Gastrocnemius medialis (tissue), 4 donors: ENCODE measurements at regions not wholly inside any gene's neighbourhood (a gene's known extent, or its start where the extent isn't known, plus 50 kb on each side); places are given as distances from the start of the nearest gene placed in this dataset.
"Not testable (repeated sequence)": the region's sequence is repeated elsewhere in the genome, so short reads cannot be mapped to it uniquely, and the experiment has no call there.

Experiments
- ATAC-seq, 2 donors: fragments of 150-250 bp; one replicate each; pipeline ENCODE4 v1.9.1; 2016
- DNase-seq, 2 donors: peaks; one replicate each; pipeline ENCODE4 v3.0.0-alpha.2; 2019
- H3K27ac ChIP-seq, 4 donors: fragments of 200-600 bp; sonication (generic); 1 replicate in 1 of 4; 2 replicates in 3 of 4; pipeline ENCODE4 v1.5.1; 2016 to 2018; ENCODE audit warnings: mild to moderate bottlenecking in 2 of 4, moderate library complexity in 1 of 4
- H3K27me3 ChIP-seq, 3 donors: fragments of 200-600 bp; sonication (generic) in 2 of 3; 1 replicate in 1 of 3; 2 replicates in 2 of 3; pipeline versions ENCODE4 v1.5.1 to v1.6.0; 2016 to 2019; ENCODE audit warnings: mild to moderate bottlenecking in 1 of 3, moderate library complexity in 1 of 3
- H3K36me3 ChIP-seq, 2 donors: fragments of 200-600 bp; sonication (generic) in 1 of 2; one replicate each; pipeline ENCODE4 v1.5.1; 2017 to 2018
- H3K4me1 ChIP-seq, 2 donors: fragments of 200-600 bp; sonication (generic) in 1 of 2; one replicate each; pipeline ENCODE4 v1.5.1; 2016 to 2017; ENCODE audit warnings: mild to moderate bottlenecking in 2 of 2
- H3K4me3 ChIP-seq, 4 donors: fragments of 200-600 bp; sonication (generic) in 3 of 4; 1 replicate in 1 of 4; 2 replicates in 3 of 4; pipeline ENCODE4 v1.5.1; 2016 to 2019; ENCODE audit warnings: mild to moderate bottlenecking in 2 of 4
- H3K9me3 ChIP-seq, 3 donors: fragments of 200-600 bp; sonication (generic) in 2 of 3; 1 replicate in 1 of 3; 2 replicates in 2 of 3; pipeline ENCODE4 v1.5.1; 2016 to 2019
- POLR2A ChIP-seq, 2 donors: fragments of 450-650 bp; IDR thresholded peaks; one replicate each; pipeline ENCODE4 v1.6.1; 2017; ENCODE audit warnings: antibody characterized with exemption in 2 of 2, mild to moderate bottlenecking in 2 of 2, moderate library complexity in 2 of 2
- in situ Hi-C, 4 donors: fragments of 200-750 bp; cut with MboI; loops; one replicate each; pipeline versions ENCODE4 v1.15.0 to v1.8.0; 2017; ENCODE audit warnings: low sequenced_read_pairs in 4 of 4
- intact Hi-C: fragments of 100-400 bp; cut with DNase I; formaldehyde crosslinking; loops from one replicate; pipeline ENCODE4 v1.15.1; 2023; ENCODE audit warnings: low total_unique reads
- TF ChIP-seq, protein P1 (sequence below), 5 experiments: fragments of 450-650 bp in 3 of 5; fragments of 200-600 bp in 2 of 5; sonication (generic) in 2 of 5; IDR thresholded peaks in 4 of 5; conservative IDR thresholded peaks in 1 of 5; 1 replicate in 4 of 5; 2 replicates in 1 of 5; pipeline ENCODE4 v1.5.1; 2016 to 2019; ENCODE audit warnings: antibody characterized with exemption in 5 of 5, mild to moderate bottlenecking in 3 of 5, moderate library complexity in 3 of 5

DNA sequence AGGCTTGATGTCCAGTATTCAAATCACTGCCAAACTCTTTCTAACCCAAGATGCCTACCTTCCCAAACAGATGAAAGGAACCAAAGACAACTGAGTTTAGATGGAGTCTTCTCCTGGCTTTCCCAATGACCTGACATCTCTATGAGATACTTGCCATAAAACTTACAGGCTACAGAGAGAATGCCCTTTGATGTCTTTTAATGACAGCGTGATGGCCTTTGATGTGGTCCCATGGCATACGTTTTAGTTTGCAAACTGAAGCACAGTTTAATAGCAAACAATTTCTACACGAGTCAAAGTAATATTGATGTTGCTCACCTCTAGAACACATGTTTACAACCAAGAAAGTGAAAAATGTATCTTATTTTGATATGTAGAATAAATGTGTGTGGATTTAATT lies 73.2 kb downstream of the ZIC4 start:
- H3K36me3 ChIP-seq: no peaks in the 10 kb centered on the region

GRCh38 chr3:147328711-147329110 lies 77.6 kb downstream of the ZIC4 start:
- Histone ChIP-seq H3K4me3 (no peak overlapping the region), H3K27me3 (no peaks in the 10 kb centered on the region), H3K4me1 (no peaks in the 10 kb centered on the region), H3K9me3 (no peaks in the 10 kb centered on the region), H3K36me3 (no peaks in the 10 kb centered on the region), H3K27ac (no peak overlapping the region)
- DNase-seq: no peak
- in situ Hi-C loops (no loop called here), intact Hi-C loops (no loop called here)
- ATAC-seq: no peak
- no peak for TF ChIP-seq POLR2A (IDR thresholded peaks at IDR 0.05)
- TF ChIP-seq, protein P1, sequence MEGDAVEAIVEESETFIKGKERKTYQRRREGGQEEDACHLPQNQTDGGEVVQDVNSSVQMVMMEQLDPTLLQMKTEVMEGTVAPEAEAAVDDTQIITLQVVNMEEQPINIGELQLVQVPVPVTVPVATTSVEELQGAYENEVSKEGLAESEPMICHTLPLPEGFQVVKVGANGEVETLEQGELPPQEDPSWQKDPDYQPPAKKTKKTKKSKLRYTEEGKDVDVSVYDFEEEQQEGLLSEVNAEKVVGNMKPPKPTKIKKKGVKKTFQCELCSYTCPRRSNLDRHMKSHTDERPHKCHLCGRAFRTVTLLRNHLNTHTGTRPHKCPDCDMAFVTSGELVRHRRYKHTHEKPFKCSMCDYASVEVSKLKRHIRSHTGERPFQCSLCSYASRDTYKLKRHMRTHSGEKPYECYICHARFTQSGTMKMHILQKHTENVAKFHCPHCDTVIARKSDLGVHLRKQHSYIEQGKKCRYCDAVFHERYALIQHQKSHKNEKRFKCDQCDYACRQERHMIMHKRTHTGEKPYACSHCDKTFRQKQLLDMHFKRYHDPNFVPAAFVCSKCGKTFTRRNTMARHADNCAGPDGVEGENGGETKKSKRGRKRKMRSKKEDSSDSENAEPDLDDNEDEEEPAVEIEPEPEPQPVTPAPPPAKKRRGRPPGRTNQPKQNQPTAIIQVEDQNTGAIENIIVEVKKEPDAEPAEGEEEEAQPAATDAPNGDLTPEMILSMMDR (IDR thresholded peaks at IDR 0.05 in 4 of 5, conservative IDR thresholded peaks at IDR 0.05 in 1 of 5): no peak

More for the DNA sequence above, 73.2 kb downstream of the ZIC4 start:
- Histone ChIP-seq H3K4me1 (no peaks in the 10 kb centered on the region), H3K27ac (no peak overlapping the region), H3K4me3 (no peak overlapping the region), H3K27me3 (no peaks in the 10 kb centered on the region), H3K9me3 (no peaks in the 10 kb centered on the region)
- in situ Hi-C loops: no loop called here
- no peak for ATAC-seq
- DNase-seq: no peak
- TF ChIP-seq, protein P1 (IDR thresholded peaks at IDR 0.05 in 4 of 5, conservative IDR thresholded peaks at IDR 0.05 in 1 of 5): no peak
- TF ChIP-seq POLR2A (IDR thresholded peaks at IDR 0.05): no peak
- intact Hi-C loops: no loop called here

GRCh38 chr3:147324356-147324755 lies 82.0 kb downstream of the ZIC4 start:
- DNase-seq (no peak), ATAC-seq (no peak)
- intact Hi-C loops: no loop called here
- in situ Hi-C loops: no loop called here
- no peak overlapping the region for H3K27ac ChIP-seq
- no peaks in the 10 kb centered on the region for H3K36me3 ChIP-seq
- H3K4me1 ChIP-seq: no peaks in the 10 kb centered on the region
- H3K4me3 ChIP-seq: no peak overlapping the region
- TF ChIP-seq, protein P1 (IDR thresholded peaks at IDR 0.05 in 4 of 5, conservative IDR thresholded peaks at IDR 0.05 in 1 of 5): no peak
- no peak for TF ChIP-seq POLR2A (IDR thresholded peaks at IDR 0.05)
- H3K9me3 ChIP-seq: no peaks in the 10 kb centered on the region
- H3K27me3 ChIP-seq: no peaks in the 10 kb centered on the region

- Histone ChIP-seq H3K4me1 (no peaks in the 10 kb centered on the region), H3K4me3 (no peak overlapping the region), H3K36me3 (no peaks in the 10 kb centered on the region), H3K27ac (no peak overlapping the region), H3K9me3 (no peaks in the 10 kb centered on the region), H3K27me3 (no peaks in the 10 kb centered on the region)
- in situ Hi-C loops: no loop called here
- ATAC-seq: no peak
- TF ChIP-seq, protein P1 (IDR thresholded peaks at IDR 0.05 in 4 of 5, conservative IDR thresholded peaks at IDR 0.05 in 1 of 5): no peak
- no peak for TF ChIP-seq POLR2A (IDR thresholded peaks at IDR 0.05)
- DNase-seq: no peak
- intact Hi-C loops: no loop called here
Observed at GRCh38 chr3:147318900-147319299, 87.4 kb downstream of the ZIC4 start.

DNA sequence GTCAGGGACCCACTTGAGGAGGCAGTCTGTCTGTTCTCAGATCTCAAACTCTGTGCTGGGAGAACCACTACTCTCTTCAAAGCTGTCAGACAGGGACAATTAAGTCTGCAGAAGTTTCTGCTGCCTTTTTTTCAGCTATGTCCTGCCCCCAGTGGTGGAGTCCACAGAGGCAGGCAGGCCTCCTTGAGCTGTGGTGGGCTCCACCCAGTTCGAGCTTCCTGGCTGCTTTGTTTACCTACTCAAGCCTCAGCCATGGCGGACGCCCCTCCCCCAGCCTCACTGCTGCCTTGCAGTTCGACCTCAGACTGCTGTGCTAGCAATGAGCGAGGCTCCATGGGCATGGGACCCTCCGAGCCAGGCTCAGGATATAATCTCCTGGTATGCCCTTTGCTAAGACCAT lies 89.3 kb downstream of the ZIC4 start:
- H3K4me3 ChIP-seq, in situ Hi-C loops, H3K27ac ChIP-seq, intact Hi-C loops, H3K4me1 ChIP-seq, H3K27me3 ChIP-seq, H3K9me3 ChIP-seq, DNase-seq, ATAC-seq, H3K36me3 ChIP-seq: not testable (repeated sequence)
